Tibial nerve (tissue), 4 donors: ENCODE measurements at regions not wholly inside any gene's neighbourhood (a gene's known extent, or its start where the extent isn't known, plus 50 kb on each side); places are given as distances from the start of the nearest gene placed in this dataset.

ENCODE experiments used
- EP300 ChIP-seq, 2 donors: sonication (generic); formaldehyde crosslinking; IDR thresholded peaks; one replicate each; pipeline ENCODE4 v1.6.1; 2017; ENCODE audit warnings: antibody characterized with exemption in 2 of 2, mild to moderate bottlenecking in 1 of 2
- POLR2A ChIP-seq, 2 donors: fragments of 450-650 bp; IDR thresholded peaks; one replicate each; pipeline ENCODE4 v1.6.1; 2017; ENCODE audit warnings: antibody characterized with exemption in 2 of 2, mild to moderate bottlenecking in 2 of 2, moderate library complexity in 2 of 2
- TF ChIP-seq, protein P1 (sequence below), 5 experiments: fragments of 200-600 bp in 3 of 5; fragments of 450-650 bp in 2 of 5; sonication (generic) in 3 of 5; IDR thresholded peaks; one replicate each; pipeline ENCODE4 v1.5.1; 2016 to 2019; ENCODE audit warnings: antibody characterized with exemption in 5 of 5, mild to moderate bottlenecking in 3 of 5, moderate library complexity in 2 of 5

DNA sequence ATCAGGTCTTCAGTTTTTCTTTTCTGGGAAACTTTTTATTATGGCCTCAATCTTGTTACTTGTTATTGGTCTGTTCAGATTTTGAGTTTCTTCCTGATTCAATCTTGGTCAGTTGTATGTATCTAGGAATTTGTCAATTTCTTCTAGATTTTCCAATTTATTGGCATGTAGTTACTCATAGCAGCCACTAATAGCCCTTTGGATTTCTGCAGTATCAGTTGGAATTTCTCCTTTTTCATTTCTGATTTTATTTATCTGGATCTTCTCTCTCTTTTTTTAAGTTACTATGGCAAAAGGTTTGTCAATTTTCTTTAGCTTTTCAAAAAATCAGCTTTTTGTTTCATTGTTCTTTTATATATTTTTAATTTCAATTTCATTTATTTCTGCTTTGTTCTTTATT is 419.6 kb upstream of the KIRREL3 start:
- TF ChIP-seq, protein P1, sequence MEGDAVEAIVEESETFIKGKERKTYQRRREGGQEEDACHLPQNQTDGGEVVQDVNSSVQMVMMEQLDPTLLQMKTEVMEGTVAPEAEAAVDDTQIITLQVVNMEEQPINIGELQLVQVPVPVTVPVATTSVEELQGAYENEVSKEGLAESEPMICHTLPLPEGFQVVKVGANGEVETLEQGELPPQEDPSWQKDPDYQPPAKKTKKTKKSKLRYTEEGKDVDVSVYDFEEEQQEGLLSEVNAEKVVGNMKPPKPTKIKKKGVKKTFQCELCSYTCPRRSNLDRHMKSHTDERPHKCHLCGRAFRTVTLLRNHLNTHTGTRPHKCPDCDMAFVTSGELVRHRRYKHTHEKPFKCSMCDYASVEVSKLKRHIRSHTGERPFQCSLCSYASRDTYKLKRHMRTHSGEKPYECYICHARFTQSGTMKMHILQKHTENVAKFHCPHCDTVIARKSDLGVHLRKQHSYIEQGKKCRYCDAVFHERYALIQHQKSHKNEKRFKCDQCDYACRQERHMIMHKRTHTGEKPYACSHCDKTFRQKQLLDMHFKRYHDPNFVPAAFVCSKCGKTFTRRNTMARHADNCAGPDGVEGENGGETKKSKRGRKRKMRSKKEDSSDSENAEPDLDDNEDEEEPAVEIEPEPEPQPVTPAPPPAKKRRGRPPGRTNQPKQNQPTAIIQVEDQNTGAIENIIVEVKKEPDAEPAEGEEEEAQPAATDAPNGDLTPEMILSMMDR (IDR thresholded peaks at IDR 0.05): no peak
- TF ChIP-seq POLR2A (IDR thresholded peaks at IDR 0.05) (no peak), EP300 (IDR thresholded peaks at IDR 0.05) (no peak)
